Activated T-cell treated with anti-CD3 and anti-CD28 coated beads for 1 hour (primary cell): ENCODE measurements at regions not wholly inside any gene's neighbourhood (a gene's known extent, or its start where the extent isn't known, plus 50 kb on each side); places are given as distances from the start of the nearest gene placed in this dataset.
"Not testable (repeated sequence)": the region's sequence is repeated elsewhere in the genome, so short reads cannot be mapped to it uniquely, and the experiment has no call there.

Experiments
- DNase-seq: peaks from one replicate; pipeline ENCODE4 v3.0.0-alpha.2; 2020; ENCODE audit warnings: low read depth

- DNase-seq, result no peak
Observed at GRCh38 chr5:15334551-15335266, 165.3 kb upstream of the FBXL7 start.

DNA sequence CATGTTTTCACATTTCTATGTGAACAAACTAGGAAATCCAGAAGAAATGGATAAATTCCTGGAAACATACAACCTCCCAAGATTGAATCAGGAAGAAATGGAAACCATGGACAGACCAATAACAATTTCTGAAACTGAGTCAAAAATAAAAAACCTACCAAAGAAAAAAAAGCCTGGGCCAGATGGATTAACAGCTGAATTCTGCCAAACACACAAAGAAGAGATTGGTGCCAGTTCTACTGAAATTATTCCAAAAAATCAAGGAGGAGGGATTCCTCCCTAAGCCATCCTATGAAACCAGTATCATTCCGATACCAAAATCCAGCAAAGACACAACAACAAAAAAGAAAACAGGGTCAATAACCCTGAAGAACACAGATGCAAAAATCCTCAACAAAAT is 166.9 kb upstream of the FBXL7 start:
- DNase-seq, result no peak

GRCh38 chr5:15326932-15327331 is 173.0 kb upstream of the FBXL7 start:
- DNase-seq, result no peak

DNA sequence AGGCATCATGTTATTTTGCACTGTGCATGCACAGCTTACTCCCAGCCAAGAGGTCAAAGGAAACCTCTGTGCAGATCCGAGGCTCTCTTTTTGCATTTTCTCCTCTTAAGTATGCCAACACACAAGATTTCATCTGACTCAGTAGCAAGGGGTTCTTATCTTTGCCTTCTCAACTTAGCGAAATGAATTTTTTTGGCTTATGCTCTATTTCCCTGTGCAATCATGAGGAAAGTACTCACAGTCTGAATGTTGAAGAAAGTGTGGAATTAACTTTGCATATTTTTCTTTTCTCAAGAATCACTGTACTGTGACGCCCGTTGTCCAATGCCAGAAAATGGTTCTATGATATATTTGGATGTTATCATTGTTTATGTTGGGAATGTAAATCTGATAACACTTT is 173.5 kb upstream of the FBXL7 start:
- DNase-seq, result no peak

GRCh38 chr5:15322421-15322820 is 177.6 kb upstream of the FBXL7 start:
- DNase-seq, result no peak

GRCh38 chr5:15321776-15322175 is 178.2 kb upstream of the FBXL7 start:
- no peak for DNase-seq

- no peak for DNase-seq
Observed at GRCh38 chr5:15320871-15321270, 179.1 kb upstream of the FBXL7 start.

- no peak for DNase-seq
Observed at GRCh38 chr5:15304914-15305834, 194.8 kb upstream of the FBXL7 start.

DNA sequence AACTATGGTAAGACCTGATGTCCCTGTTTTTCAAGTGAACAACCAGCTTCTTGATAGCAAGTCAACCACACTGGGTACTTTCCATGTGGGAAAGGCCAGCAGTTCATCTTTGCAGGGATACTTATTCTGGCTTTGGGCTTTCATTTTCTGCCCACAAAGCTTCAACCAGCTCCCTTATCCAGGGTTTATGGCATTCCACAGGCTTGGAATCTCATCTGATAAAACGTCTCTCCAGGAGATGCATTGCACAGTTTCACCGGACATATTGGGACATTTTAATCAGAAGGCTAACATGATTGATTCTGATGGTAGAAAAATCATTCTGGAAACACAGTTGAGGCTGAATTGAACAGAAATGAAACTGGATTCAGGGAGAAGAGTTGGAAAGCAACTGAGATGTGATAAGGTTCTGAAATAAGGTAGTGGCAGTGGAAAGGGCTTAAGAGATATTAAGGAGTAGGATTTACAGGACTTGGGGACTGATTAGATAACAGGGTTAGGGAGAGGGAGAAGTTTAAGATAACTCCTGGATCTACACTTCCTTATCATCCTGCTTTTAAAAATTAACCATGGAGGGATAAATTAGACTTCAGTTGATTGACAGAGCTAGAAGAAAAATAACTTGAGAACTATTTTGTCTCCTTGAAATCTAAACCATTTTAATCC is 195.8 kb upstream of the FBXL7 start:
- no peak for DNase-seq

GRCh38 chr5:15300141-15300540 is 199.8 kb upstream of the FBXL7 start:
- DNase-seq, result no peak

GRCh38 chr5:15290953-15291352 is 209.0 kb upstream of the FBXL7 start:
- no peak for DNase-seq

DNA sequence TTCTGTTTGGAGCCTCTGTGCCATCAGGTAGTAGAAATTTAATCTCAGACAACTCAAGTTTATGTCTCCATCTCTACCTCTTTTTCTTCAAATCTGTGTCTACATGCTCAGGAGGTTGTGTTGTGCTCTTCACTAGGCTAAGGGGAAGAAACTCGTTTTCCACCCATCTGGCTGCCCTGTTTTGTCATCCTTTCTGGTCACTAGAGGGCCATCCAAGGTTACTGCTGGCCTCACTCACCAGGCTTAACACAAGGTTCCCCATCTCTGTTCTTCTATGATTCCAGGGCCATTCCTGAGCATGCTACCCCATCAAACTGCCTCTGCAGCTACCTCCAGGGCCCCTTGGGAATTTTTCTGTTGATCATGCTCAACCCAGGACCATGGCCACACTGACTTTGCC is 213.3 kb upstream of the FBXL7 start:
- DNase-seq, result no peak

DNA sequence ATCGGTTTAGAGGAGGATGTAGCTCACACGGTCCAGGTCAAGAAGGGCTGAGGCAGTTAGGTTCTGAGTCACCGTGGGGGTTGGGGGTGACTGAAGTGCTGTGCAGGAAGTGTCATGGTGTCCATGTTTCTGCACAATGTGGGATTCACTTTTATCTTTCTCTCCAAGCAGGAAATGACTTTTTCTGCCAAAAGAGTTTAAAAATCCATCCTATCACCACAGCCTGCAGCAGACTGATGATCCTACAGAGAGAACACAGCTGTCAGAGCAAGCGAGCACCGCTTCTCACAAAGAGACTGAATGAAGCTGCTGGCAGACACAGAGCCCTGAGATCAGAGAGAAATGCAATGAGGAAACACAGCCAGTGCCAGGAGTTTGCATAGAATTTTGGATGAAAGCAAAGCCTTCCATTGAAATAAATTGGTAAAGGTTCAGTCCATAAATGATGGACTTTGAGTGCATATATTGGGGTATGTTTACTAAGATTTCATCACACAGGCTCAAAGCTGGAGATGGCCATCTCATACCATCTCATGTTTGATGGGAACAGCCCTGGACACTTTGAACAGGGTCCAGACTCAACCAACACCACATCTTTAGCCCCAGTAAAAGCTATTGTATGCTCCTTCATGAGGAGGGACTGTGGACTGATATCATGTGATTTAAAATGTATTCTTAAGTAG is 213.9 kb upstream of the FBXL7 start:
- no peak for DNase-seq

DNA sequence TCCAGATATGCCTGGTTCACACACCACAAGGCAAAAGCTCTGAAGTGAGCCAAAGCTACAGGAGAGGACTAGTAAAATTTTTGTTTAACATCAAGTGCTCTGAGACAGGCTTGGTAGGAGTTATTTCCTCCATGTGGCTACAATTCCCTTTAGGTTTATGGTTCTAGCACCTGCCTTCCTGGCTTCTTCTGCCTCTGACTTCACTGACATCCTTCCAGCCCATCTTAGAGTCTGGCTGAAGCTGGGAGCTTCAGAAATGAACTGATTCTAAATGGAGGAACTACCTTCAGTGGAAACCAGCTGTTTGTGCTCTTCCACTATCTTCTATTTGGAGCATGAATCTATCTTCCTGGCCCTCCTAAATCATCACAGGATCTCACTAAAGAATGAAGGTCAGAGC is 215.3 kb upstream of the FBXL7 start:
- no peak for DNase-seq

- no peak for DNase-seq
Observed at GRCh38 chr5:15283076-15283475, 216.9 kb upstream of the FBXL7 start.

DNA sequence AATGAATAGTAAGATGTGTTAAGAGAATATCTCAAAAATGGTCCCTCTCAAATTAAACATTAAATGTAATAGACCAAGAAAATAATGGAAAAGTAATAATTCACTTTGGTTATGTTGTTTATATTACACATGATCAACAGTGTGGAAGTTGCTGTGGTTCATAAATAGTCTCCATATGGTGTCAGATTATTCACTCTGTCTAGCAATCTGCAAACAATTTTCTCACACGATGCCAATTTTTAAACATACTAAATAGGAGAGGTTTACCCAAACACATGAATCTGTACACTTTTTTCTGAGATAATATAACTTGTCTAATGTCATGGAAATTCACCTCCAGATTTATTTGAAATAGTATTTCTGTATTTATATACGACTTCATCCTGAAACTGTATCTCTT is 217.4 kb upstream of the FBXL7 start:
- DNase-seq, result no peak

DNA sequence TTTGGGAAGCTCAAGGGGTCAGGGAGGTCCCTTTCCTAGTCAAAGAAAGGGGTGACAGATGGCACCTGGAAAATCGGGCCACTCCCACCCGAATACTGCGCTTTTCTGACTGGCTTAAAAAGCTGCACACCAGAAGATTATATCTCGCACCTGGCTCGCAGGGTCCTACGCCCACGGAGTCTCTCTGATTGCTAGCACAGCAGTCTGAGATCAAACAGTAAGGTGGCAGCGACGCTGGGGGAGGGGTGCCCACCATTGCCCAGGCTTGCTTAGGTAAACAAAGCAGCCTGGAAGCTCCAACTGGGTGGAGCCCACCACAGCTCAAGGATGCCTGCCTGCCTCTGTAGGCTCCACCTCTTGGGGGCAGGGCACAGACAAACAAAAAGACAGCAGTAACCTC is 228.4 kb upstream of the FBXL7 start:
- DNase-seq, result not testable (repeated sequence)

GRCh38 chr5:15267966-15268365 is 232.0 kb upstream of the FBXL7 start:
- DNase-seq, result no peak

- DNase-seq, result no peak
Observed at GRCh38 chr5:15266841-15267240, 233.1 kb upstream of the FBXL7 start.

- DNase-seq, result no peak
Observed at GRCh38 chr5:15266229-15266628, 233.8 kb upstream of the FBXL7 start.

GRCh38 chr5:15263942-15264341 is 236.0 kb upstream of the FBXL7 start:
- DNase-seq, result no peak

- no peak for DNase-seq
Observed at GRCh38 chr5:15263406-15263805, 236.6 kb upstream of the FBXL7 start.
